A673 (cell line): ENCODE measurements at regions not wholly inside any gene's neighbourhood (a gene's known extent, or its start where the extent isn't known, plus 50 kb on each side); places are given as distances from the start of the nearest gene placed in this dataset.

Experiments used
- CTCF ChIP-seq: fragments of 300-800, 200-600 bp; sonication (generic); conservative IDR thresholded peaks from 2 replicates; pipeline ENCODE4 v1.5.1; 2017; ENCODE audit warnings: low read depth, mild to moderate bottlenecking, antibody characterized with exemption, low read length, moderate library complexity, mixed read lengths
- EZH2 ChIP-seq: fragments of 200-600 bp; sonication (generic); IDR thresholded peaks from 2 replicates; pipeline ENCODE4 v1.6.1; 2017; ENCODE audit warnings: borderline replicate concordance, low read depth, mild to moderate bottlenecking, mixed read lengths, antibody characterized with exemption, low read length; ENCODE audit not compliant: poor library complexity, severe bottlenecking

GRCh38 chr5:2891781-2892180 is 140.3 kb upstream of the IRX2 start:
- TF ChIP-seq CTCF (no peak), EZH2 (no peak)
